Activated CD8-positive, alpha-beta memory T cell treated with anti-CD3 and anti-CD28 coated beads, Interleukin-2, amount 10 ng/mL, durations not matched to agents 7 days and 5 days (primary cell): ENCODE measurements at regions not wholly inside any gene's neighbourhood (a gene's known extent, or its start where the extent isn't known, plus 50 kb on each side); places are given as distances from the start of the nearest gene placed in this dataset.
"Not testable (repeated sequence)": the region's sequence is repeated elsewhere in the genome, so short reads cannot be mapped to it uniquely, and the experiment has no call there.

Experiments used
- ATAC-seq: fragments of 150-1000 bp; cut with Tn5 transposase; one replicate; pipeline ENCODE4 v1.10.0; 2021; ENCODE audit warnings: moderate library complexity
- CTCF ChIA-PET: fragments of 350-600 bp; sonication (Branson Sonifier 250); formaldehyde crosslinking; loops from one replicate; lab custom pipeline; 2021; ENCODE audit warnings: antibody characterized with exemption; lab: Charles Lee
- DNase-seq: peaks from one replicate; pipeline ENCODE4 v3.0.0-alpha.2; 2020
- H3K27ac Mint-ChIP-seq: one replicate; pipeline ENCODE4 v1.8.0; 2021; ENCODE audit warnings: mild to moderate bottlenecking, mixed read lengths
- H3K27me3 Mint-ChIP-seq: one replicate; pipeline ENCODE4 v1.8.0; 2021; ENCODE audit warnings: mixed read lengths
- H3K36me3 Mint-ChIP-seq: one replicate; pipeline ENCODE4 v1.8.0; 2021; ENCODE audit warnings: mild to moderate bottlenecking, mixed read lengths
- H3K4me1 Mint-ChIP-seq: one replicate; pipeline ENCODE4 v1.8.0; 2021; ENCODE audit warnings: mixed read lengths
- H3K4me3 Mint-ChIP-seq: one replicate; pipeline ENCODE4 v1.8.0; 2021; ENCODE audit warnings: mild to moderate bottlenecking, moderate library complexity, mixed read lengths
- H3K9me3 Mint-ChIP-seq: one replicate; pipeline ENCODE4 v1.8.0; 2022; ENCODE audit warnings: low read depth, mixed read lengths

DNA sequence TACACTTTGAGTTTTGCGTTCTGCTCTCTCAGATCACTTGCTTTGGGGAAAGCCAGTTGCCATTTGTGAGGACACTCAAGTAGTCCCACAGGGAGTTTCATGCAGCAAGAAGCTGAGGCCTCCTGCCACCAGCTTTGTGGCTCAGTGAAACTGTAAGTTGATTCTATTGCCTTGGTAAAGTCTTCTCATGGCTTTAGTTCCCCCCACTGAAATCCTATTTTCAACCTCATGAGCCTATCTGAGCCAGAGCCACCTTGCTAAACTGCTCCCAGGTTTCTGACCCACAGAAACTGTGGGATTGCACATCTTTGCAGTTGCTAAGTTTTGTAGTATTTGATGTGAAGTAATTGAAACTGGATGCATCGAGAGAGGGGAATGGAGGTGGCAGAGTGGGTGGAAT is 85.4 kb upstream of the TOP3B start:
- no peak overlapping the region for H3K4me3 Mint-ChIP-seq
- H3K36me3 Mint-ChIP-seq = no peaks in the 10 kb centered on the region
- H3K27me3 Mint-ChIP-seq = peaks cover 35% of the 10 kb centered on the region
- ATAC-seq (no peak), DNase-seq (no peak)
- peaks cover 4% of the 10 kb centered on the region for H3K4me1 Mint-ChIP-seq
- H3K9me3 Mint-ChIP-seq = no peaks in the 10 kb centered on the region
- CTCF ChIA-PET = no interaction called here
- H3K27ac Mint-ChIP-seq = no peak overlapping the region

DNA sequence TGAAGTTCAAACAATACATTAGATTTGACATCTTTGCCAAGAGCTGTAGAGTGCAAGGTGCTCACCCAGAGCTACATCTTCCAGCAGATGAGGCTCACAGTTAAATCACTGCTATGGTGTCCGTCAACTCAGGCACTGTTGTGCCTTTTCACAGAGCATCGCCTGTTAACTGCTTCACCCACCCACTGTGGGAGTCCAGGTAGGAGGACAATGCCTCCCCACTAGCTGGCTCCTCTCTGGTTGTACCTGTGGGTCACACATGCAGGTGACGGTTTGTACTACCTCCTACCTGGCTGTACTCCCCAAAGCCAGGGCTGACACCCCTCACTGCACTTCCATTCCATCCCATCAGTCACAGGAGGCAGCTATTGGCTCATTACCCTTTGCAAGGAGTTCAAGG is 84.6 kb upstream of the TOP3B start:
- Mint-ChIP-seq H3K36me3 (no peaks in the 10 kb centered on the region), H3K4me1 (peaks cover 4% of the 10 kb centered on the region), H3K4me3 (no peak overlapping the region), H3K9me3 (no peaks in the 10 kb centered on the region), H3K27me3 (peaks cover 33% of the 10 kb centered on the region), H3K27ac (no peak overlapping the region)
- peak; percentile 33 for DNase-seq
- no peak for ATAC-seq
- CTCF ChIA-PET = no interaction called here

DNA sequence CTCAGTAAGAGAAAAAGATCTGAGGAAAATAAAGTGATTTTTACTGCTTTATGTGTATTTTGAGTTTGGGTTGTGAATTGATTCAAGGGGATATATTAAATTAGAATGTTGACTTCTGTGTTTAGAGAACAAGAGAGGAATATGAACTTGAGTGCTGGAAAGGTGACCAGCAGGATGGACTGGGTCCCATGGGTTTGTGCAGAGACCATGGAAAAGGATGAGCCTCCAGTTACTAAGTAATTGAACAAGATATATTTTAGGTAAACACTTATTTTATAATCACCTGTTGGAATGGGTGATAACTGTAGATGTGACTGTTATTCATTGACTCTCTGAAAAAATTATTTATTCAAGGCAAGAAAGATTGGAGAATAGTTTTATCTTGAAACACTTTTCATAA is 82.0 kb upstream of the TOP3B start:
- ATAC-seq = no peak
- peaks cover 31% of the 10 kb centered on the region for H3K27me3 Mint-ChIP-seq
- CTCF ChIA-PET = no interaction called here
- H3K9me3 Mint-ChIP-seq = no peaks in the 10 kb centered on the region
- H3K27ac Mint-ChIP-seq = no peak overlapping the region
- DNase-seq = no peak
- no peaks in the 10 kb centered on the region for H3K36me3 Mint-ChIP-seq
- no peak overlapping the region for H3K4me3 Mint-ChIP-seq
- peaks cover 2% of the 10 kb centered on the region for H3K4me1 Mint-ChIP-seq

DNA sequence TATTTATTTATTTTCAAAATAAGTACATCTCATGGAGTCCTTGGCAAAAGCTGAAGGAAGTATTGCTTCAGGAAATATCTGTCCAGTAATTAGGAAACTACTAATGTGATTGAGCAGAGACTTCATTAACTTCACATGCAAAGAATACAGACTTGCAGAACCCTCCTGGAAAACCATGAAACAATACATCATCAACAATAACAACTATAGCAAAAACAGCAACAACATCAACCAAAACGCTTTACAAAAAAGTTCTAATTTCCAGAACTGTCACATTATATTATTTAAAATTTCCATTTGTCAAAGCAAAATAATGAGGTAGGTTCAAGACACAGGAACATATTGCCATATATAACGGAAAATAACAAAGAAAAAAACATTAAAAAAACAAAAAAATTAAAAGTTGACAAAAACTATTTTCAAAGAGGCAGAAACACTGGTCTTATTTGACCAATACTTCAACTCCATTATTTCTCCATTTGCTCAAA is 79.8 kb upstream of the TOP3B start:
- DNase-seq = no peak
- CTCF ChIA-PET = interaction anchor here (1.0 to 2.6 kb wide), 2 partner anchors 18 to 48 kb away, joined by 3 to 8 read pairs; no protein-coding TSS in a partner anchor
- H3K36me3 Mint-ChIP-seq = no peaks in the 10 kb centered on the region

DNA sequence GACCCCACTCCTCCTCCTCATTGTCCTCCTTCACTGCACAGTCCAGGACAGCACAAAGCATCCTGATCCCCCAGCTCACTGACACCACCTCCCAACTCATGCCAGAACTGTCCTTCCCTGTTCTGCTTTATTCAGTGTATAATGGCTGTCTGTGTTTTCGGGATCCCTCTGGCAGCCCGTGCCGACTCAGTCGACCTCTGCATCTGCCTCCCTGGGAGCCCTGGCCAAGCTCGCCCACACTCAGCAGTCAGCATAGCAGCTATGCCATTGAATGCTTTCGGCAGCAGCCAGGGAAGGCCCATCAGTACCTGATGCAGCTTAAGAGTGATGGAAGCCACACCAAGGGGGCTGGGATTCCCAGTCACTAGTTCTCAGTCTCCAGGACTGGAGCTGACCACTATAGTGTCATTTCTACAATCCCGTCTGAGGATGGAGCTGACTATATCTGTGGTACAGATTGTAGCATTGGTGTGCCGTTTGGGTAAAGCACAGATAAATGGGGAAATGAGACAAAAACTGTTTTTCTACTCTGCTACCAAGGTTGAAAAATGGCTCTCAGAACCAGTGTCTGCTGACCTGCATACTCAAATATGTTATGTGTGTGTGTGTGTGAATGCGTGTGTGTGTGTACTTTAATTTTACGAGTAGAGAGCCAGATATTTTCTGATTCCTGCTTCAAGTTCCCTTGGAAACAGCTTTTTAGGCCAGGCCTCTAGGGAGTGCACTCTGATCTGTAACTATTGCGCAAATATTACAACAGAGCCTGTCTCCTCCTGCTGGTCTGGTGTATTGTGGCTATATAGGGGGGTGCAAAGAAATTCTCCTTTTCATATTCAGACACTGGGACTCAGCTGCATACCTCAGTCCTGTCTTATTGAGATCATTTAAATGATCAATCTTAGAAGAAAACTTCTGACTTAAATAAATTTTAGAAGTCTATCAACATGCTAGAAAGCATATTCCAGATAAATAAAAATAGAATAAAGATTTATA is 78.8 kb upstream of the TOP3B start:
- H3K27me3 Mint-ChIP-seq = peaks cover 54% of the 10 kb centered on the region
- ATAC-seq = no peak
- DNase-seq = no peak
- no peaks in the 10 kb centered on the region for H3K9me3 Mint-ChIP-seq
- CTCF ChIA-PET = interaction anchor here (0.6 to 2.6 kb wide), 19 partner anchors 9 to 175 kb away, joined by 3 to 10 read pairs (median 4); no protein-coding TSS in a partner anchor
- no peaks in the 10 kb centered on the region for H3K36me3 Mint-ChIP-seq
- H3K27ac Mint-ChIP-seq = no peak overlapping the region
- no peak overlapping the region for H3K4me3 Mint-ChIP-seq
- peaks cover 2% of the 10 kb centered on the region for H3K4me1 Mint-ChIP-seq

More for the DNA sequence above, 79.8 kb upstream of the TOP3B start:
- no peak for ATAC-seq
- Mint-ChIP-seq H3K27me3 (peaks cover 51% of the 10 kb centered on the region), H3K9me3 (no peaks in the 10 kb centered on the region), H3K4me3 (no peak overlapping the region), H3K27ac (no peak overlapping the region), H3K4me1 (peaks cover 2% of the 10 kb centered on the region)

DNA sequence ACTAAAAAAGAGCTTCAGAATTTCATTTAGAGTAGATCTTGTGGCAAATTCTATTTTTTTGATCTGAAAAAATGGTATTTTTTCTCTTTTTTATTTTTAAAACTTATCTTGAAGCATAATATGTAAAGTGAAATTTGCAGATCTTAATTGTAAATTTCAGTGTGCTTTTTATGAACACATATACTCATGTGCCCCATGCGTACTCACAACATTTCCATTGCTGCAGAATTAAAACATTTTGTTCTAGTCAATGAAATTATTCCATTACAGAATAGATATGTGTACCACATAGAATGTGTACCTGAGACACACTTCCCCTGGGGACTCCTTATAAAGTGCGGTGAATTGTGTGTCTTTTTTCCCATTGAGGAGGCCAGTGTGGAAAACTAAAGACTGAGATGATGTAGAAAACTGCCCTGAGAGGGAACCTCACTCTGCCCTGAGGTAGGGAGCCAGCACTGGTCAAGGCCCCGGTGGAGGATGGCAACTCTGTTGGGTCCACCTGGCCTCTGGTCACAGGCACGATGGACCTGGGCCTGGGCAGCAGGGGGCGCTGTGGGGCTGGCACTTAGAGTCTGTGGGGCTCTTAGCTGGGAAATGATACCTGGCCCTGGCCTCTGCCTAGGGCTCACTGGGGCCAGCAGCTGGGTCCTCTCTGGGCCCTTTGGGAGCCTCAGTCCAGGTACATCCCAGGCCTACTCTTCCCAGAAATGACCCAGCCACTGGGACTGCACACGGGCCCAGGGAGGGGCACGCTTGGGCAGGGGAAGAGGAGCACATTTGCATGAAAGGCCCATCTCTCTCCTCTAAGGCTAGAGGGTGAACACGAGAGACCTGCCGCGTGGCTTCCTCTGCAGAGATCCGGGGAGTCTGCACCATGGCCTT is 77.9 kb upstream of the TOP3B start:
- Mint-ChIP-seq H3K27me3 (peaks cover 61% of the 10 kb centered on the region), H3K27ac (no peak overlapping the region), H3K36me3 (no peaks in the 10 kb centered on the region), H3K4me1 (peaks cover 2% of the 10 kb centered on the region), H3K9me3 (no peaks in the 10 kb centered on the region), H3K4me3 (no peak overlapping the region)
- peak; percentile 80 for ATAC-seq
- CTCF ChIA-PET = interaction anchor here (0.6 to 2.6 kb wide), 20 partner anchors 10 to 175 kb away, joined by 3 to 10 read pairs (median 4); no protein-coding TSS in a partner anchor
- peak; percentile 77 for DNase-seq

DNA sequence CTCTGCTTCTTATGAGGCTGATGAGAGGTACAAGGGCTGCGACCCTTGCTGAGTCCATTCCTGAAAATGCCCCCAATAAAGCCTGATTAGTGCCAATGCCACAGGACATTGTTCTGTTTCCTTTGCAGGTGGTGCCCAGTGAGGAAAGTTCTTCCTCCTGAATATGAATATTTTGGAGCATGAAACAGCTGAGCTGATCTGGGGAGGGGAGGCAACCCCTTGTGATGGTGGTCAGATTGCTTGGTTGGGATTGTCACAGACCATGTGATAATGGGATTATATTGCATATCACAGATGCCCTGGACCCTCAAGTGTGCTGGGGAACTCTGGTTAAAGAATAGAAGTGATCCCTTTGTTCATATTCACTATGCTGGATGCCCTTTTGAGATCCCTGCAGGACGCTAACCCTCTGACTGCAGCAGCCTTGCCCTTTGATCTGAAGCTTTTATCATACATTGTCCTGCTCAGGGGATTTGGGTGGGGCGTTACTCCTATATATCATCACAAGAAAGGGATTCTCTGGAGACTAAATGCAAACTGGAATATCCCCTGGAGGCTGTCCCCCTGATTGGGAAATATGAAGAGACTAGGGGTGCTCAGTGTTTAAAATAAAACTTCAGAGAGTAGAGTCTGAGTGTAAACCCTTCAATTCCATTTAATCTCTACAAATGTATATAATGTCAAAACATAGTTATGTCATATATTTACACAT is 76.9 kb upstream of the TOP3B start:
- ATAC-seq (no peak), DNase-seq (no peak)
- H3K9me3 Mint-ChIP-seq = no peaks in the 10 kb centered on the region
- H3K27me3 Mint-ChIP-seq = peaks cover 61% of the 10 kb centered on the region
- H3K36me3 Mint-ChIP-seq = no peaks in the 10 kb centered on the region
- H3K4me1 Mint-ChIP-seq = peaks cover 2% of the 10 kb centered on the region
- H3K4me3 Mint-ChIP-seq = no peak overlapping the region
- H3K27ac Mint-ChIP-seq = no peak overlapping the region
- CTCF ChIA-PET = interaction anchor here (1.2 to 2.3 kb wide), 4 partner anchors 11 to 176 kb away, joined by 3 to 8 read pairs (median 3); no protein-coding TSS in a partner anchor

DNA sequence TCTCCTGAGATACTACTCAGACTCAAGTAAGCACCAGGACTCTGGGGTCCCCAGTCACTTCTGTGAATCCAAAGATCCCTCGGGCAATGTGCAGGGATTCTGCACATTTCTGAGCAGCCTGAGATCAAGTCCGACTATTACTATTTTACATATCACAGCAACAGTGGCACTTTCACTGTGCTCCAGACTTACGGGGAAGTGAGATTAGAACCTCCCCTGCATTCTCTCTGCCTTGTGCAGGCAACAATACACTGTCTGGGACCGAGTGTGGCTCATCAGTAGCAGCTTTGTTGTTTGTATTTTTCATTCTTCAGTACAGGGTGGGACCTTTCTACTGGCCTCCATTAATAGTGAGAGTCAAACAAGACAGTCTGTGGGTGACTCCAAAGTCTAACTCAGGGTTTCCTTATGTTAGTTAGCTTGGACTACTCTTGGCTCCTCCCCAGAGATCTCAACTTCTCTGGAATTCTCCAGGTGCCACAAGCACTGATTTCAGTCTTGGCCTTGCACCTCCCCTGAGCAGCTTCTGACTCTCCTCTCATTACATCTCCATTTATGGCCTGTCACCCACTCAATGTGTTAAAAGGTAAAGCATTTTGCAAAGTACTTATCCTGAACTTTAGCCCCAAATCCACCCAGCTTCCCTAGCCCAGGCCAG is 76.2 kb upstream of the TOP3B start:
- Mint-ChIP-seq H3K36me3 (no peaks in the 10 kb centered on the region), H3K4me3 (no peak overlapping the region), H3K27me3 (peaks cover 67% of the 10 kb centered on the region), H3K4me1 (peaks cover 2% of the 10 kb centered on the region), H3K9me3 (no peaks in the 10 kb centered on the region), H3K27ac (no peak overlapping the region)
- CTCF ChIA-PET = interaction anchor here (1.2 kb wide), 1 partner anchor 177 kb away, joined by 3 read pairs; no protein-coding TSS in a partner anchor
- ATAC-seq (no peak), DNase-seq (no peak)

DNA sequence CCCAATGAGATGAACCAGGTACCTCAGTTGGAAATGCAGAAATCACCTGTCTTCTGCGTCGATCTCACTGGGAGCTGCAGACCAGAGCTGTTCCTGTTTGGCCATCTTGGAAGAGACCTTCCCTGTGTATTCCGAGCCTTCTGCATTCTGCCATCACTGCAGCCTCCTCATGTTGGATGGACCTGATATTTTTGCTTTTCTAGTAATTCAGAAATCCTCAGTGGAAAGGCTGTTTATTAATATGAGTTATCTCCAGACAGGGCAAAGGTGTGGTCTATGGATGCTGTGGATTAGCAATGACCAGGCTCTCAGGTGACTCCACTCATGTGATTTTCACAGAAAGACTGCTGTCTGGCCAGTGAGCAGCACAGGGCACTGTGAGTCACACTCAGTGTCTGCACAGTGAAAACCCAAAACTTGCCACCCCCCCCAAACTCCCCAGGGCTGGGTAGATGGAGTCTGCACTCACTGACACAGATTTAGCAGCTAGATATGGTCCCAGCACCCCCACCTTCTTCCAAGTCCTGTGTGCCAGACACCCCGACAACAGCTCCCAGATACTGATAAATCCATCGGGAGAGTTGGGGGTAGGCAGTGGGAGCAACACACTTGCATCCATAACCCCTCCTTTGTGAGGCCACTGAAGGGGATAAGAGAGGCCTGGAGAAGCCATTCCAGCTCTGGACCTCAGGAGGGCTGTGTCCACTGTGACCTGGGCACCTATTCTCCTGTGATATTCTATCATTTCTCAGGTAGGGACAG is 75.2 kb upstream of the TOP3B start:
- ATAC-seq (no peak), DNase-seq (no peak)
- Mint-ChIP-seq H3K27ac (no peak overlapping the region), H3K9me3 (no peaks in the 10 kb centered on the region), H3K4me3 (no peak overlapping the region), H3K36me3 (no peaks in the 10 kb centered on the region), H3K4me1 (no peaks in the 10 kb centered on the region), H3K27me3 (peaks cover 69% of the 10 kb centered on the region)
- CTCF ChIA-PET = no interaction called here

DNA sequence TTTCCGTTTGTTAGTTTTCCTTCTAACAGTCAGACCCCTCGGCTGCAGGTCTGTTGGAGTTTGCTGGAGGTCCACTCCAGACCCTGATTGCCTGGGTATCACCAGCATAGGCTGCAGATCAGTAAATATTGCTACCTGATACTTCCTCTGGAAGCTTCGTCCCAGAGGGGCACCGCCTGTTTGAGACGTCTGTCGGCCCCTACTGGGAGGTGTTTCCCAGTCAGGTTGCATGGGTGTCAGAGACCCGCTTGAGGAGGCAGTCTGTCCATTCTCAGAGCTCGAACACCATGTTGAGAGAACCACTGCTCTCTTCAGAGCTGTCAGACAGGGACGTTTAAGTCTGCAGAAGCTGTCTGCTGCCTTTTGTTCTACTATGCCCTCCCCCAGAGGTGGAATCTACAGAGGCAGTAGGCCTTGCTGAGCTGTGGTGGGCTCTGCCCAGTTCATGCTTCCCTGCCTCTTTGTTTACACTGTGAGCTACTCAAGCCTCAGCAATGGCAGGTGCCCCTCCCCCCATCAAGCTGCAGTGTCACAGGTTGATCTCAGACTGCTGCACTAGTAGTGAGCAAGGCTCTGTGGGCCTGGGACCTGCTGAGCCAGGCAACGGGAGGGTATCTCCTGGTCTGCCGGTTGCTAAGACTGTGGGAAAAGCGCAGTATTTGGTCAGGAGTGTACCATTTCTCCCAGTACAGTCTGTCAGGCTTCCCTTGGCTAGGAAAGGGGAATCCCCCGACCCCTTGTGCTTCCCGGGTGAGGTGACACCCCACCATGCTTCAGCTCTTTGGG is 74.4 kb upstream of the TOP3B start:
- not testable (repeated sequence) for DNase-seq, H3K9me3 Mint-ChIP-seq, H3K27ac Mint-ChIP-seq, H3K4me3 Mint-ChIP-seq, H3K36me3 Mint-ChIP-seq, H3K4me1 Mint-ChIP-seq, ATAC-seq
- peaks cover 73% of the 10 kb centered on the region for H3K27me3 Mint-ChIP-seq
- CTCF ChIA-PET = interaction anchor here (1.2 kb wide), 1 partner anchor 9 kb away, joined by 3 read pairs; no protein-coding TSS in a partner anchor

DNA sequence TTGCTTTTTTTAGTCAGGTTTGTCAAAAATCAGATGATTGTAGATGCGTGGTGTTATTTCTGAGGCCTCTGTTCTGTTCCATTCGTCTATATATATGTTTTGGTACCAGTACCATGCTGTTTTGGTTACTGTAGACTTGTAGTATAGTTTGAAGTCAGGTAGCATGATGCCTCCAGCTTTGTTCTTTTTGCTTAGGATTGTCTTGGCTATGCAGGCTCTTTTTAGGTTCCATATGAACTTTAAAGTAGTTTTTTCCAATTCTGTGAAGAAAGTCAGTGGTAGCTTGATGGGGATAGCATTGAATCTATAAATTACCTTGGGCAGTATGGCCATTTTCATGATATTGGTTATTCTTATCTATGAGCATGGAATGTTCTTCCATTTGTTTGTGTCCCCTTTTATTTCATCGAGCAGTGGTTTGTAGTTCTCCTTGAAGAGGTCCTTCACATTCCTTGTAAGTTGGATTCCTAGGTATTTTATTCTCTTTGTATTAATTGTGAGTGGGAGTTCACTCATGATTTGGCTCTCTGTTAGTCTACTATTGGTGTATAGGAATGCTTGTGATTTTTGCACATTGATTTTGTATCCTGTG is 70.1 kb upstream of the TOP3B start:
- ATAC-seq, H3K4me3 Mint-ChIP-seq, DNase-seq, H3K9me3 Mint-ChIP-seq, H3K27ac Mint-ChIP-seq, CTCF ChIA-PET, H3K36me3 Mint-ChIP-seq, H3K4me1 Mint-ChIP-seq: not testable (repeated sequence)
- H3K27me3 Mint-ChIP-seq = peaks cover 69% of the 10 kb centered on the region
